K562 (cell line): ENCODE measurements at regions not wholly inside any gene's neighbourhood (a gene's known extent, or its start where the extent isn't known, plus 50 kb on each side); places are given as distances from the start of the nearest gene placed in this dataset.

Source experiments
- BCLAF1 ChIP-seq, 2 experiments: fragments of 450-650 bp in 1 of 2; IDR thresholded peaks; 2 replicates each; pipeline ENCODE4 v1.6.1; 2011 to 2017; ENCODE audit warnings: low read depth in 2 of 2, antibody characterized with exemption in 1 of 2, borderline replicate concordance in 1 of 2, low read length in 1 of 2, mild to moderate bottlenecking in 1 of 2, mixed read lengths in 1 of 2; ENCODE audit not compliant: control insufficient read depth in 1 of 2
- CBFA2T2 ChIP-seq: fragments of 450-650 bp; conservative IDR thresholded peaks from 2 replicates; pipeline ENCODE4 v1.6.1; 2017; ENCODE audit warnings: mild to moderate bottlenecking
- CBFB ChIP-seq: sonication (generic); formaldehyde crosslinking; IDR thresholded peaks from 2 replicates; pipeline ENCODE4 v1.4.0; 2020; ENCODE audit warnings: mild to moderate bottlenecking, missing genetic modification reagents
- CTCF ChIP-seq, 3 experiments: IDR thresholded peaks in 2 of 3; conservative IDR thresholded peaks in 1 of 3; 2 replicates each; pipeline ENCODE4 v1.5.1; 2011 to 2012; ENCODE audit warnings: low read length in 3 of 3, mild to moderate bottlenecking in 3 of 3, control low read depth in 2 of 3, improper control_type of control experiment in 1 of 3, inconsistent platforms in 1 of 3, low read depth in 1 of 3, mixed read lengths in 1 of 3, moderate library complexity in 1 of 3; ENCODE audit not compliant: insufficient read depth in 2 of 3
- KAT8 ChIP-seq: fragments of 450-650 bp; IDR thresholded peaks from 2 replicates; pipeline ENCODE4 v1.6.1; 2016; ENCODE audit warnings: low read depth, mild to moderate bottlenecking
- MXI1 ChIP-seq: IDR thresholded peaks from 2 replicates; pipeline ENCODE4 v1.6.1; 2011; ENCODE audit warnings: low read depth, mild to moderate bottlenecking, improper control_type of control experiment, low read length
- NFYB ChIP-seq: IDR thresholded peaks from 2 replicates; pipeline ENCODE4 v1.6.1; 2011; ENCODE audit warnings: mild to moderate bottlenecking, moderate library complexity; ENCODE audit not compliant: insufficient read length; ENCODE audit errors: extremely low read depth
- ZNF79 ChIP-seq: fragments of 250-450 bp; sonication (Bioruptor Pico); IDR thresholded peaks from 2 replicates; pipeline ENCODE4 v1.4.0; 2020; ENCODE audit warnings: low read depth, mild to moderate bottlenecking, moderate library complexity

- TF ChIP-seq CTCF (IDR thresholded peaks at IDR 0.05 in 2 of 3, conservative IDR thresholded peaks at IDR 0.05 in 1 of 3; ENCODE audit: insufficient read depth in 2 of 3, low read depth in 1 of 3, low read length in 3 of 3) (no peak), BCLAF1 (IDR thresholded peaks at IDR 0.05; ENCODE audit: borderline replicate concordance in 1 of 2, control insufficient read depth in 1 of 2, low read depth in 2 of 2, low read length in 1 of 2) (no peak), CBFA2T2 (no peak), NFYB (no peak), ZNF79 (CRISPR knock-in tag) (no peak), MXI1 (no peak), KAT8 (no peak), CBFB (CRISPR knock-in tag) (no peak)
These were observed 51.9 kb upstream of the ZEB2 start for GRCh38 chr2:144571770-144572169.
